MCF 10A (cell line): ENCODE measurements at regions not wholly inside any gene's neighbourhood (a gene's known extent, or its start where the extent isn't known, plus 50 kb on each side); places are given as distances from the start of the nearest gene placed in this dataset.

Source experiments
- BruUV-seq: library from RNA; stranded (reverse); fragments of 400-500 nt; replicated peaks from 2 replicates; lab custom pipeline; 2021; lab: Mats Ljungman, UMichigan
- CTCF ChIA-PET: fragments of 300-600 bp; sonication (Branson Sonifier 250); formaldehyde crosslinking; extraction: SDS; loops from one replicate; lab custom pipeline; 2021; ENCODE audit warnings: antibody characterized with exemption, inconsistent platforms; lab: Yijun Ruan, JAX
- POLR2A ChIA-PET: fragments of 300-600, 350-650 bp; sonication (Branson Sonifier 250); formaldehyde crosslinking; extraction: SDS; loops from one replicate; lab custom pipeline; 2020; ENCODE audit warnings: antibody characterized with exemption, inconsistent platforms; lab: Yijun Ruan, JAX
- DNase-seq: peaks from one replicate; pipeline ENCODE4 v3.0.0-alpha.2; 2018; ENCODE audit not compliant: unreplicated experiment
- H3K27ac Mint-ChIP-seq: one replicate; pipeline ENCODE4 v1.8.0; 2022; ENCODE audit warnings: mild to moderate bottlenecking, low read depth, mixed read lengths; ENCODE audit not compliant: unreplicated experiment
- H3K27me3 Mint-ChIP-seq: one replicate; pipeline ENCODE4 v1.8.0; 2022; ENCODE audit warnings: mixed read lengths; ENCODE audit not compliant: insufficient read depth, unreplicated experiment
- H3K36me3 Mint-ChIP-seq: one replicate; pipeline ENCODE4 v1.8.0; 2022; ENCODE audit warnings: mild to moderate bottlenecking, moderate library complexity, mixed read lengths; ENCODE audit not compliant: insufficient read depth, unreplicated experiment
- H3K4me1 Mint-ChIP-seq: one replicate; pipeline ENCODE4 v1.8.0; 2022; ENCODE audit warnings: mixed read lengths; ENCODE audit not compliant: insufficient read depth, unreplicated experiment
- H3K4me3 Mint-ChIP-seq: one replicate; pipeline ENCODE4 v1.8.0; 2022; ENCODE audit warnings: mild to moderate bottlenecking, moderate library complexity, mixed read lengths; ENCODE audit not compliant: unreplicated experiment
- H3K9me3 Mint-ChIP-seq: one replicate; pipeline ENCODE4 v1.8.0; 2022; ENCODE audit warnings: mixed read lengths; ENCODE audit not compliant: unreplicated experiment
- CTCF ChIP-seq: fragments of 200-600 bp; IDR thresholded peaks from one replicate; pipeline ENCODE4 v1.8.0; 2022; ENCODE audit warnings: antibody characterized with exemption, mild to moderate bottlenecking; ENCODE audit not compliant: unreplicated experiment
- intact Hi-C: fragments of 100-400 bp; cut with micrococcal nuclease; formaldehyde crosslinking; loops from 2 replicates; pipeline ENCODE4 v1.14.1; 2022

GRCh38 chr5:89253666-89254352 lies 370.8 kb upstream of the MEF2C start:
- no TSS peak for BruUV-seq
- POLR2A ChIA-PET, result no interaction called here
- no peak overlapping the region for H3K4me3 Mint-ChIP-seq
- no peak overlapping the region for H3K27ac Mint-ChIP-seq
- no peaks in the 10 kb centered on the region for H3K27me3 Mint-ChIP-seq
- CTCF ChIA-PET, result no interaction called here
- no peak for DNase-seq
- no peaks in the 10 kb centered on the region for H3K4me1 Mint-ChIP-seq
- TF ChIP-seq CTCF, result no peak
- intact Hi-C loops, result no loop called here
- H3K36me3 Mint-ChIP-seq, result no peaks in the 10 kb centered on the region
- no peaks in the 10 kb centered on the region for H3K9me3 Mint-ChIP-seq

GRCh38 chr5:89246864-89247263 lies 363.9 kb upstream of the MEF2C start:
- BruUV-seq, result no TSS peak
- intact Hi-C loops, result no loop called here

GRCh38 chr5:89246252-89246651 lies 363.3 kb upstream of the MEF2C start:
- Mint-ChIP-seq H3K9me3 (no peaks in the 10 kb centered on the region), H3K27ac (no peak overlapping the region), H3K36me3 (no peaks in the 10 kb centered on the region), H3K4me3 (no peak overlapping the region), H3K27me3 (no peaks in the 10 kb centered on the region), H3K4me1 (no peaks in the 10 kb centered on the region)
- intact Hi-C loops, result no loop called here
- ChIA-PET CTCF (no interaction called here), POLR2A (no interaction called here)
- DNase-seq, result no peak
- TF ChIP-seq CTCF, result no peak
- BruUV-seq, result no TSS peak

More at GRCh38 chr5:89246864-89247263, 363.9 kb upstream of the MEF2C start:
- no peak overlapping the region for H3K27ac Mint-ChIP-seq
- H3K4me1 Mint-ChIP-seq, result no peaks in the 10 kb centered on the region
- no peak for TF ChIP-seq CTCF
- no peaks in the 10 kb centered on the region for H3K36me3 Mint-ChIP-seq
- no peaks in the 10 kb centered on the region for H3K27me3 Mint-ChIP-seq
- no peak for DNase-seq
- ChIA-PET POLR2A (no interaction called here), CTCF (interaction anchor here (0.7 kb wide), 1 partner anchor 555 kb away, joined by 3 read pairs; no protein-coding TSS in a partner anchor)
- H3K9me3 Mint-ChIP-seq, result no peaks in the 10 kb centered on the region
- H3K4me3 Mint-ChIP-seq, result no peak overlapping the region

GRCh38 chr5:89243611-89244010 lies 360.6 kb upstream of the MEF2C start:
- Mint-ChIP-seq H3K4me3 (no peak overlapping the region), H3K27ac (no peak overlapping the region), H3K36me3 (no peaks in the 10 kb centered on the region), H3K4me1 (no peaks in the 10 kb centered on the region), H3K9me3 (no peaks in the 10 kb centered on the region), H3K27me3 (no peaks in the 10 kb centered on the region)
- TF ChIP-seq CTCF, result no peak
- no TSS peak for BruUV-seq
- DNase-seq, result no peak
- intact Hi-C loops, result no loop called here
- ChIA-PET POLR2A (no interaction called here), CTCF (no interaction called here)
